Esophagus muscularis mucosa (tissue), 4 donors: ENCODE measurements at regions not wholly inside any gene's neighbourhood (a gene's known extent, or its start where the extent isn't known, plus 50 kb on each side); places are given as distances from the start of the nearest gene placed in this dataset.

Experiments
- DNase-seq: peaks from one replicate; pipeline ENCODE4 v3.0.0-alpha.2; 2017; ENCODE audit errors: extremely low spot score
- H3K27ac ChIP-seq, 4 donors: fragments of 200-600 bp; sonication (generic); replicated peaks in 1 of 4; 1 replicate in 3 of 4; 2 replicates in 1 of 4; pipeline ENCODE4 v1.5.1; 2016 to 2019; ENCODE audit warnings: mild to moderate bottlenecking in 1 of 4
- H3K27me3 ChIP-seq, 4 donors: fragments of 200-600 bp; sonication (generic); one replicate each; pipeline versions ENCODE4 v1.5.1 to v1.6.0; 2016 to 2019
- H3K36me3 ChIP-seq, 4 donors: fragments of 200-600 bp; sonication (generic); one replicate each; pipeline ENCODE4 v1.5.1; 2016 to 2019
- H3K4me1 ChIP-seq, 4 donors: fragments of 200-600 bp; sonication (generic); one replicate each; pipeline ENCODE4 v1.5.1; 2016 to 2019
- H3K4me3 ChIP-seq, 4 donors: fragments of 200-600 bp; sonication (generic); 1 replicate in 2 of 4; 2 replicates in 2 of 4; pipeline ENCODE4 v1.5.1; 2016 to 2019; ENCODE audit warnings: mild to moderate bottlenecking in 4 of 4, moderate library complexity in 1 of 4
- H3K9me3 ChIP-seq, 4 donors: fragments of 200-600 bp; sonication (generic); 1 replicate in 3 of 4; 2 replicates in 1 of 4; pipeline ENCODE4 v1.5.1; 2016 to 2019
- CTCF ChIP-seq, 3 experiments: fragments of 200-600 bp in 2 of 3; fragments of 450-650 bp in 1 of 3; sonication (generic) in 2 of 3; IDR thresholded peaks; one replicate each; pipeline ENCODE4 v1.5.1; 2017 to 2019; ENCODE audit warnings: antibody characterized with exemption in 3 of 3, mild to moderate bottlenecking in 2 of 3, moderate library complexity in 1 of 3
- EP300 ChIP-seq: sonication (generic); formaldehyde crosslinking; IDR thresholded peaks from one replicate; pipeline ENCODE4 v1.6.1; 2017; ENCODE audit warnings: antibody characterized with exemption
- POLR2A ChIP-seq: fragments of 450-650 bp; IDR thresholded peaks from one replicate; pipeline ENCODE4 v1.6.1; 2017; ENCODE audit warnings: antibody characterized with exemption, moderate library complexity, mild to moderate bottlenecking, low read depth
- POLR2AphosphoS5 ChIP-seq, 2 donors: sonication (generic); formaldehyde crosslinking; IDR thresholded peaks; one replicate each; pipeline ENCODE4 v1.6.1; 2017; ENCODE audit warnings: antibody characterized with exemption in 2 of 2
- WGBS: methylation state at CpG from one replicate; pipeline ENCODE4 v1.1.5; 2018; 5-methylcytosine and 5-hydroxymethylcytosine counted together
- intact Hi-C: fragments of 100-400 bp; cut with DNase I; formaldehyde crosslinking; loops from one replicate; pipeline ENCODE4 v1.15.1; 2023

- no peak for DNase-seq
- H3K4me3 ChIP-seq = no peak overlapping the region
- no peaks in the 10 kb centered on the region for H3K9me3 ChIP-seq
- intact Hi-C loops = no loop called here
- H3K27me3 ChIP-seq = peaks cover 0 to 9% (median 0%) of the 10 kb centered on the region in 4 donors
- no peak overlapping the region for H3K27ac ChIP-seq
- H3K4me1 ChIP-seq = no peaks in the 10 kb centered on the region
- WGBS = 83% methylated on average over 1 of the region's 1 CpG
- no peaks in the 10 kb centered on the region for H3K36me3 ChIP-seq
- TF ChIP-seq EP300 (no peak), CTCF (IDR thresholded peaks at IDR 0.05) (no peak), POLR2AphosphoS5 (IDR thresholded peaks at IDR 0.05) (no peak), POLR2A (no peak)
Measured at GRCh38 chr5:154620411-154620810, 134.8 kb upstream of the LARP1 start.

GRCh38 chr5:154618696-154619095 is 136.5 kb upstream of the LARP1 start:
- no peak overlapping the region for H3K4me3 ChIP-seq
- H3K4me1 ChIP-seq = no peaks in the 10 kb centered on the region
- H3K27me3 ChIP-seq = peaks cover 0 to 25% (median 0%) of the 10 kb centered on the region in 4 donors
- no peak overlapping the region for H3K27ac ChIP-seq
- no peak for DNase-seq
- TF ChIP-seq EP300 (no peak), POLR2AphosphoS5 (IDR thresholded peaks at IDR 0.05) (no peak), POLR2A (no peak), CTCF (IDR thresholded peaks at IDR 0.05) (no peak)
- no peaks in the 10 kb centered on the region for H3K9me3 ChIP-seq
- H3K36me3 ChIP-seq = no peaks in the 10 kb centered on the region
- intact Hi-C loops = no loop called here

GRCh38 chr5:154614595-154614994 is 136.6 kb upstream of the HAND1 start:
- intact Hi-C loops = no loop called here
- Histone ChIP-seq H3K36me3 (no peaks in the 10 kb centered on the region), H3K9me3 (no peaks in the 10 kb centered on the region), H3K27ac (no peak overlapping the region), H3K27me3 (peaks cover 0 to 60% (median 19%) of the 10 kb centered on the region in 4 donors), H3K4me3 (no peak overlapping the region), H3K4me1 (peaks cover 9 to 19% (median 17%) of the 10 kb centered on the region in 4 donors)
- no peak for DNase-seq
- TF ChIP-seq CTCF (IDR thresholded peaks at IDR 0.05) = no peak
- TF ChIP-seq EP300 = no peak
- no peak for TF ChIP-seq POLR2AphosphoS5 (IDR thresholded peaks at IDR 0.05)
- no peak for TF ChIP-seq POLR2A
- WGBS = 100% methylated on average over 2 of the region's 2 CpGs

- peaks cover 9 to 19% (median 17%) of the 10 kb centered on the region in 4 donors for H3K4me1 ChIP-seq
- H3K36me3 ChIP-seq = no peaks in the 10 kb centered on the region
- WGBS = 92% methylated on average over 1 of the region's 1 CpG
- intact Hi-C loops = no loop called here
- H3K27ac ChIP-seq = no peak overlapping the region
- H3K9me3 ChIP-seq = no peaks in the 10 kb centered on the region
- no peak for DNase-seq
- no peak overlapping the region for H3K4me3 ChIP-seq
- TF ChIP-seq POLR2A (no peak), EP300 (no peak), CTCF (IDR thresholded peaks at IDR 0.05) (no peak), POLR2AphosphoS5 (IDR thresholded peaks at IDR 0.05) (no peak)
- peaks cover 0 to 64% (median 21%) of the 10 kb centered on the region in 4 donors for H3K27me3 ChIP-seq
Measured at GRCh38 chr5:154614125-154614524, 136.1 kb upstream of the HAND1 start.

GRCh38 chr5:154612666-154613065 is 134.6 kb upstream of the HAND1 start:
- no peak for DNase-seq
- intact Hi-C loops = no loop called here
- Histone ChIP-seq H3K36me3 (no peaks in the 10 kb centered on the region), H3K27me3 (peaks cover 0 to 75% (median 21%) of the 10 kb centered on the region in 4 donors), H3K27ac (no peak overlapping the region), H3K4me1 (peaks cover 9 to 19% (median 17%) of the 10 kb centered on the region in 4 donors), H3K9me3 (no peaks in the 10 kb centered on the region), H3K4me3 (no peak overlapping the region)
- WGBS = 86% methylated on average over 5 of the region's 5 CpGs
- TF ChIP-seq CTCF (IDR thresholded peaks at IDR 0.05) = no peak
